GM21528 (cell line): ENCODE measurements at regions not wholly inside any gene's neighbourhood (a gene's known extent, or its start where the extent isn't known, plus 50 kb on each side); places are given as distances from the start of the nearest gene placed in this dataset.

Experiments
- ATAC-seq: cut with Tn5 transposase; IDR thresholded peaks from one replicate; pipeline ENCODE4 v1.9.1; 2021; ENCODE audit warnings: mild to moderate bottlenecking, moderate library complexity; ENCODE audit not compliant: unreplicated experiment, low FRiP score

- no peak for ATAC-seq
These were observed 250.1 kb upstream of the MEF2C start for GRCh38 chr5:89133129-89133528.

- no peak for ATAC-seq
These were observed 247.9 kb upstream of the MEF2C start for GRCh38 chr5:89130851-89131250.

GRCh38 chr5:89129941-89130340, 247.0 kb upstream of the MEF2C start:
- ATAC-seq: no peak

- no peak for ATAC-seq
These were observed 246.1 kb upstream of the MEF2C start for GRCh38 chr5:89128906-89129625.

- no peak for ATAC-seq
These were observed 245.1 kb upstream of the MEF2C start for GRCh38 chr5:89128092-89128491.

GRCh38 chr5:89127191-89127590, 244.2 kb upstream of the MEF2C start:
- no peak for ATAC-seq

- no peak for ATAC-seq
These were observed 242.4 kb upstream of the MEF2C start for GRCh38 chr5:89125372-89125771.

GRCh38 chr5:89123581-89123980, 240.6 kb upstream of the MEF2C start:
- ATAC-seq: no peak

GRCh38 chr5:89120719-89121118, 237.7 kb upstream of the MEF2C start:
- ATAC-seq: no peak

GRCh38 chr5:89117124-89117644, 234.2 kb upstream of the MEF2C start:
- ATAC-seq: peak; percentile 90

GRCh38 chr5:89110916-89111646, 228.1 kb upstream of the MEF2C start:
- no peak for ATAC-seq

GRCh38 chr5:89106480-89106879, 223.5 kb upstream of the MEF2C start:
- ATAC-seq: no peak

GRCh38 chr5:89105836-89106235, 222.9 kb upstream of the MEF2C start:
- ATAC-seq: no peak

GRCh38 chr5:89105171-89105695, 222.2 kb upstream of the MEF2C start:
- no peak for ATAC-seq

GRCh38 chr5:89098199-89098756, 215.3 kb upstream of the MEF2C start:
- no peak for ATAC-seq

GRCh38 chr5:89097103-89097502, 214.1 kb upstream of the MEF2C start:
- peak; percentile 83 for ATAC-seq

GRCh38 chr5:89095341-89095740, 212.4 kb upstream of the MEF2C start:
- ATAC-seq: no peak

GRCh38 chr5:89090037-89090436, 207.1 kb upstream of the MEF2C start:
- ATAC-seq: no peak

- no peak for ATAC-seq
These were observed 204.8 kb upstream of the MEF2C start for GRCh38 chr5:89087551-89088318.

- no peak for ATAC-seq
These were observed 204.1 kb upstream of the MEF2C start for GRCh38 chr5:89087128-89087527.
